ENCODE measurements at regions not wholly inside any gene's neighbourhood (a gene's known extent, or its start where the extent isn't known, plus 50 kb on each side); places are given as distances from the start of the nearest gene placed in this dataset.

DNA sequence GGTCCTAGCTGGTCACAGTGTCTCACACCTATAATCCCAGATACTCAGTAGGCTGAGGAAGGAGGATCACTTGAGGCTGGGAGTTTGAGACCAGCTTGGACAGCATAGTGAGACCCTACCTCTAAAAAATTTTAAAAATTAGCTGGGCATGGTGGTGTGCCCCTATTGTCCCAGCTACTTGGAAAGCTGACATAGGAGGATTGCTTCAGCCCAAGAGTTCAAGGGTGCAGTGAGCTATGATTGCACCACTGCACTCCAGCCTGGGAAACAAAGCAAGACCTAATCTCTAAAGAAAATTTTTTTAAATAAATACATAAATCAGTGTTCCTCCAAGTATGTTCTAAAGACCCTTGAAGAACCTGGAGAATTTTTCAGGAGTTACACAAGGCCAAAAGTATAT lies 50.6 kb upstream of the GNAO1 start:
- Histone ChIP-seq H4K20me1 (ENCODE audit: insufficient read depth, low read length) (no peaks in the 10 kb centered on the region), H3K79me2 (ENCODE audit: insufficient read depth, low read length) (no peaks in the 10 kb centered on the region), H3K27me3 (ENCODE audit: insufficient read depth, low read length) (no peaks in the 10 kb centered on the region), H3K9me3 (ENCODE audit: low read depth, low read length) (no peaks in the 10 kb centered on the region), H2AFZ (ENCODE audit: low read length) (no peak overlapping the region), H3K27ac (ENCODE audit: low read depth, low read length) (no peak overlapping the region), H3K4me1 (ENCODE audit: insufficient read depth, low read length) (no peaks in the 10 kb centered on the region), H3K4me3 (ENCODE audit: insufficient read depth, low read length) (no peak overlapping the region), H3K36me3 (ENCODE audit: insufficient read depth, low read length) (no peaks in the 10 kb centered on the region), H3K4me2 (ENCODE audit: insufficient read depth, low read length) (no peak overlapping the region)
- no peak for DNase-seq (ENCODE audit: insufficient read length, low spot score, missing footprints)
- TF ChIP-seq, protein P1, sequence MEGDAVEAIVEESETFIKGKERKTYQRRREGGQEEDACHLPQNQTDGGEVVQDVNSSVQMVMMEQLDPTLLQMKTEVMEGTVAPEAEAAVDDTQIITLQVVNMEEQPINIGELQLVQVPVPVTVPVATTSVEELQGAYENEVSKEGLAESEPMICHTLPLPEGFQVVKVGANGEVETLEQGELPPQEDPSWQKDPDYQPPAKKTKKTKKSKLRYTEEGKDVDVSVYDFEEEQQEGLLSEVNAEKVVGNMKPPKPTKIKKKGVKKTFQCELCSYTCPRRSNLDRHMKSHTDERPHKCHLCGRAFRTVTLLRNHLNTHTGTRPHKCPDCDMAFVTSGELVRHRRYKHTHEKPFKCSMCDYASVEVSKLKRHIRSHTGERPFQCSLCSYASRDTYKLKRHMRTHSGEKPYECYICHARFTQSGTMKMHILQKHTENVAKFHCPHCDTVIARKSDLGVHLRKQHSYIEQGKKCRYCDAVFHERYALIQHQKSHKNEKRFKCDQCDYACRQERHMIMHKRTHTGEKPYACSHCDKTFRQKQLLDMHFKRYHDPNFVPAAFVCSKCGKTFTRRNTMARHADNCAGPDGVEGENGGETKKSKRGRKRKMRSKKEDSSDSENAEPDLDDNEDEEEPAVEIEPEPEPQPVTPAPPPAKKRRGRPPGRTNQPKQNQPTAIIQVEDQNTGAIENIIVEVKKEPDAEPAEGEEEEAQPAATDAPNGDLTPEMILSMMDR (IDR thresholded peaks at IDR 0.05; ENCODE audit: extremely low read depth, low read depth, low read length): no peak

DNA sequence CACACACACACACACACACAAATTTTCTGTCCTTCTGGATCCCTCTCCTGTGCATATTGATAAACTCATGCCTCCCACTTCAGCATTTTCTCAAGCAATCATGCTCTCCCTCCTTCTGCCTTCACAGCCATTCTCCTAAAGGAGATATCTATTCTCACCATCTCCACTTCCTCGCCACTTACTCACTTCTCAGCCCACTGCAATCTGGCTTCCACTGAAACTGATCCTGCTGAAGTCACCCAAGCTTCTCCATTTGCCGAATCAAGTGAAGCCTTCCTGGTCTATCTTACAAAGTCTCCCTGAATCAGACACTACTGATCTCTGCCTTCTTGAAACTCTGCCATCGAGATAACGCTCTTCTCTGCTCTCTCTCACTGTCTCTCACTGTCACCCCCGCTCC lies 54.0 kb upstream of the GNAO1 start:
- Histone ChIP-seq H3K4me2 (ENCODE audit: insufficient read depth, low read length) (no peak overlapping the region), H3K27ac (ENCODE audit: low read depth, low read length) (no peak overlapping the region), H2AFZ (ENCODE audit: low read length) (no peak overlapping the region), H3K79me2 (ENCODE audit: insufficient read depth, low read length) (no peaks in the 10 kb centered on the region), H3K4me3 (ENCODE audit: insufficient read depth, low read length) (no peak overlapping the region), H3K9me3 (ENCODE audit: low read depth, low read length) (no peaks in the 10 kb centered on the region), H3K36me3 (ENCODE audit: insufficient read depth, low read length) (no peaks in the 10 kb centered on the region), H3K4me1 (ENCODE audit: insufficient read depth, low read length) (no peaks in the 10 kb centered on the region), H4K20me1 (ENCODE audit: insufficient read depth, low read length) (no peaks in the 10 kb centered on the region), H3K27me3 (ENCODE audit: insufficient read depth, low read length) (no peaks in the 10 kb centered on the region)
- TF ChIP-seq, protein P1 (IDR thresholded peaks at IDR 0.05; ENCODE audit: extremely low read depth, low read depth, low read length): no peak
- no peak for DNase-seq (ENCODE audit: insufficient read length, low spot score, missing footprints)

DNA sequence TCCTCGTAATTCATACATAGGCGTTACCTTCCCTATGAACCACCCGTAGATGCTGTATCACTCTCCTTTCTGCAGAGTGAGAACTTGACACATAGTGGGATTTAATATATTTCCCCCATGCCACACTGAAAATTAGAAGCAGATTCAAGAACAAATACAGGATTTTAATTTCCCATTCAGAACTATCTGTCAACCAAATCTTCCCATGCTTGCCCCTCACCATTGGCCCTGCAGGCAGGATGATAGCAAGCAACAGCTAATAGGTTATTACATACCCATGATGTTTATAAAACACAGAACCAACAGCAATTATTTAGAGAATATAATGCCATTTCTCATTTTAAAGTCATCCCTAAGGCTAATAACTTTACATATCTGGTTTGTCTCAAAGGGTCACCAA lies 55.0 kb upstream of the GNAO1 start:
- TF ChIP-seq, protein P1 (IDR thresholded peaks at IDR 0.05; ENCODE audit: extremely low read depth, low read depth, low read length): no peak
- Histone ChIP-seq H3K27ac (ENCODE audit: low read depth, low read length) (no peak overlapping the region), H4K20me1 (ENCODE audit: insufficient read depth, low read length) (no peaks in the 10 kb centered on the region), H3K4me3 (ENCODE audit: insufficient read depth, low read length) (no peak overlapping the region), H2AFZ (ENCODE audit: low read length) (no peak overlapping the region), H3K27me3 (ENCODE audit: insufficient read depth, low read length) (no peaks in the 10 kb centered on the region), H3K36me3 (ENCODE audit: insufficient read depth, low read length) (no peaks in the 10 kb centered on the region), H3K4me1 (ENCODE audit: insufficient read depth, low read length) (no peaks in the 10 kb centered on the region), H3K9me3 (ENCODE audit: low read depth, low read length) (no peaks in the 10 kb centered on the region), H3K79me2 (ENCODE audit: insufficient read depth, low read length) (no peaks in the 10 kb centered on the region), H3K4me2 (ENCODE audit: insufficient read depth, low read length) (no peak overlapping the region)
- no peak for DNase-seq (ENCODE audit: insufficient read length, low spot score, missing footprints)

- H3K4me1 ChIP-seq (ENCODE audit: insufficient read depth, low read length): no peaks in the 10 kb centered on the region
- TF ChIP-seq, protein P1 (IDR thresholded peaks at IDR 0.05; ENCODE audit: extremely low read depth, low read depth, low read length): no peak
- no peak for DNase-seq (ENCODE audit: insufficient read length, low spot score, missing footprints)
- no peaks in the 10 kb centered on the region for H4K20me1 ChIP-seq (ENCODE audit: insufficient read depth, low read length)
- no peak overlapping the region for H3K4me2 ChIP-seq (ENCODE audit: insufficient read depth, low read length)
- no peak overlapping the region for H3K27ac ChIP-seq (ENCODE audit: low read depth, low read length)
- no peak overlapping the region for H3K4me3 ChIP-seq (ENCODE audit: insufficient read depth, low read length)
- H3K27me3 ChIP-seq (ENCODE audit: insufficient read depth, low read length): no peaks in the 10 kb centered on the region
- no peaks in the 10 kb centered on the region for H3K79me2 ChIP-seq (ENCODE audit: insufficient read depth, low read length)
- no peaks in the 10 kb centered on the region for H3K9me3 ChIP-seq (ENCODE audit: low read depth, low read length)
- no peaks in the 10 kb centered on the region for H3K36me3 ChIP-seq (ENCODE audit: insufficient read depth, low read length)
- no peak overlapping the region for H2AFZ ChIP-seq (ENCODE audit: low read length)
These were observed 56.5 kb upstream of the GNAO1 start for GRCh38 chr16:56134790-56135189.

All from osteoblast (primary cell).